ENCODE measurements at regions not wholly inside any gene's neighbourhood (a gene's known extent, or its start where the extent isn't known, plus 50 kb on each side); places are given as distances from the start of the nearest gene placed in this dataset.
"Not testable (repeated sequence)": the region's sequence is repeated elsewhere in the genome, so short reads cannot be mapped to it uniquely, and the experiment has no call there.

GRCh38 chr7:29709002-29709401, 97.3 kb upstream of the WIPF3 start:
- CTCF ChIA-PET; H3K4me2 ChIP-seq (replicated peaks; ENCODE audit: low read depth, low read length, poor library complexity, severe bottlenecking); H3K4me3 Mint-ChIP-seq; H3K9ac ChIP-seq (ENCODE audit: low read length); H4K20me1 ChIP-seq (ENCODE audit: control insufficient read depth, insufficient read depth, low read length, poor library complexity, severe bottlenecking); H3K36me3 ChIP-seq (replicated peaks in 1 of 2; ENCODE audit: control extremely low read depth in 1 of 2, control insufficient read depth in 1 of 2, extremely low read depth in 1 of 2, insufficient read depth in 2 of 2, low read length in 1 of 2); H3K9me3 ChIP-seq (ENCODE audit: control extremely low read depth in 1 of 3, control insufficient read depth in 2 of 3, insufficient read depth in 1 of 3, low read length in 2 of 3); H3K79me2 ChIP-seq (ENCODE audit: control insufficient read depth, insufficient read depth, low read length); H3K4me3 ChIP-seq (ENCODE audit: control extremely low read depth in 1 of 5, extremely low read depth in 1 of 5, insufficient read depth in 1 of 5, low read depth in 2 of 5, low read length in 4 of 5); H2AFZ ChIP-seq (ENCODE audit: insufficient read depth, low read depth, low read length, poor library complexity, severe bottlenecking); POLR2A ChIA-PET; ATAC-seq (ENCODE audit: low read depth); H3K9me3 Mint-ChIP-seq (ENCODE audit: insufficient read depth); H3K27ac Mint-ChIP-seq; H3K4me1 Mint-ChIP-seq; intact Hi-C loops (cut with micrococcal nuclease); DNase-seq; H3K27me3 ChIP-seq (replicated peaks in 1 of 4; ENCODE audit: control extremely low read depth in 1 of 4, control insufficient read depth in 3 of 4, insufficient read depth in 4 of 4, low read length in 3 of 4); H3K4me1 ChIP-seq (ENCODE audit: control insufficient read depth in 2 of 2, insufficient read depth in 2 of 2, low read length in 2 of 2); H3K27ac ChIP-seq (ENCODE audit: low read length in 2 of 2): not testable (repeated sequence)
- peaks cover 20% of the 10 kb centered on the region for H3K27me3 Mint-ChIP-seq

DNA sequence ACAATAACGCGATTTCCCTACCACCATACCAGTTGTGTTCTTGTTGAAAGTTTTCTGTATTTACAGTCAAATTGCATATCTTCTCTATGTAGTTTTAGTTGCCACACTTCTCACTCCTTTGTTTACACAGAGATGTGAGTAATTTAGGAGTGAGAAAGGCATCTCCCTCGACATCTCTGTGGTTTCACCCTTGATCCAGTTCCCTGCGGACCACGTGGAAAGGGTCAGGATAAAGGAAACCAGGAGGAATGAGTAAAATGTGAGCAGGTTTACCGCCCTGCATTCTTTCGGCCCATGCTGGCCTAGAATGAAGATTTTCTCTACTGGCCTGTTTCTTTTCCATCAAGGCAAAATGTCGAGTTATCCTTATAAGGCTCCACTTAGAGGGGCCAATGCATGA, 83.2 kb upstream of the WIPF3 start:
- H3K9ac ChIP-seq (ENCODE audit: low read length); H3K27ac ChIP-seq (ENCODE audit: low read length in 2 of 2); POLR2A ChIA-PET; H3K4me1 Mint-ChIP-seq; H3K36me3 ChIP-seq (replicated peaks in 1 of 2; ENCODE audit: control extremely low read depth in 1 of 2, control insufficient read depth in 1 of 2, extremely low read depth in 1 of 2, insufficient read depth in 2 of 2, low read length in 1 of 2); H3K4me3 Mint-ChIP-seq; H3K9me3 ChIP-seq (ENCODE audit: control extremely low read depth in 1 of 3, control insufficient read depth in 2 of 3, insufficient read depth in 1 of 3, low read length in 2 of 3); H3K9me3 Mint-ChIP-seq (ENCODE audit: insufficient read depth); H4K20me1 ChIP-seq (ENCODE audit: control insufficient read depth, insufficient read depth, low read length, poor library complexity, severe bottlenecking); intact Hi-C loops (cut with micrococcal nuclease); H2AFZ ChIP-seq (ENCODE audit: insufficient read depth, low read depth, low read length, poor library complexity, severe bottlenecking); ATAC-seq (ENCODE audit: low read depth); H3K27me3 ChIP-seq (replicated peaks in 1 of 4; ENCODE audit: control extremely low read depth in 1 of 4, control insufficient read depth in 3 of 4, insufficient read depth in 4 of 4, low read length in 3 of 4); H3K79me2 ChIP-seq (ENCODE audit: control insufficient read depth, insufficient read depth, low read length); DNase-seq; H3K27ac Mint-ChIP-seq; H3K4me2 ChIP-seq (replicated peaks; ENCODE audit: low read depth, low read length, poor library complexity, severe bottlenecking); H3K4me1 ChIP-seq (ENCODE audit: control insufficient read depth in 2 of 2, insufficient read depth in 2 of 2, low read length in 2 of 2); CTCF ChIA-PET; H3K4me3 ChIP-seq (ENCODE audit: control extremely low read depth in 1 of 5, extremely low read depth in 1 of 5, insufficient read depth in 1 of 5, low read depth in 2 of 5, low read length in 4 of 5): not testable (repeated sequence)
- WGBS (ENCODE audit: insufficient coverage) = 71% methylated on average over 2 of the region's 8 CpGs
- peaks cover 18% of the 10 kb centered on the region for H3K27me3 Mint-ChIP-seq

GRCh38 chr7:29723599-29723998, 82.7 kb upstream of the WIPF3 start:
- Histone ChIP-seq H3K27ac (ENCODE audit: low read length in 2 of 2) (no peak overlapping the region), H3K4me2 (replicated peaks; ENCODE audit: low read depth, low read length, poor library complexity, severe bottlenecking) (no peak overlapping the region), H3K27me3 (replicated peaks in 1 of 4; ENCODE audit: control extremely low read depth in 1 of 4, control insufficient read depth in 3 of 4, insufficient read depth in 4 of 4, low read length in 3 of 4) (no peaks in the 10 kb centered on the region), H3K4me1 (ENCODE audit: control insufficient read depth in 2 of 2, insufficient read depth in 2 of 2, low read length in 2 of 2) (no peaks in the 10 kb centered on the region), H2AFZ (ENCODE audit: insufficient read depth, low read depth, low read length, poor library complexity, severe bottlenecking) (no peak overlapping the region), H3K79me2 (ENCODE audit: control insufficient read depth, insufficient read depth, low read length) (no peaks in the 10 kb centered on the region), H3K36me3 (replicated peaks in 1 of 2; ENCODE audit: control extremely low read depth in 1 of 2, control insufficient read depth in 1 of 2, extremely low read depth in 1 of 2, insufficient read depth in 2 of 2, low read length in 1 of 2) (no peaks in the 10 kb centered on the region), H3K4me3 (ENCODE audit: control extremely low read depth in 1 of 5, extremely low read depth in 1 of 5, insufficient read depth in 1 of 5, low read depth in 2 of 5, low read length in 4 of 5) (no peak overlapping the region), H3K9me3 (ENCODE audit: control extremely low read depth in 1 of 3, control insufficient read depth in 2 of 3, insufficient read depth in 1 of 3, low read length in 2 of 3) (no peaks in the 10 kb centered on the region), H4K20me1 (ENCODE audit: control insufficient read depth, insufficient read depth, low read length, poor library complexity, severe bottlenecking) (no peaks in the 10 kb centered on the region), H3K9ac (ENCODE audit: low read length) (no peak overlapping the region)
- ChIA-PET POLR2A (no interaction called here), CTCF (no interaction called here)
- no peaks in the 10 kb centered on the region for H3K4me1 Mint-ChIP-seq
- ATAC-seq (ENCODE audit: low read depth) = no peak
- peaks cover under 1% of the 10 kb centered on the region for H3K9me3 Mint-ChIP-seq (ENCODE audit: insufficient read depth)
- H3K27ac Mint-ChIP-seq = no peak overlapping the region
- no peak for DNase-seq
- intact Hi-C loops (cut with micrococcal nuclease) = no loop called here
- TF ChIP-seq EZH2 (IDR thresholded peaks at IDR 0.05; ENCODE audit: borderline replicate concordance, insufficient read depth, low read depth, low read length, poor library complexity, severe bottlenecking) = no peak
- TF ChIP-seq, protein P1, sequence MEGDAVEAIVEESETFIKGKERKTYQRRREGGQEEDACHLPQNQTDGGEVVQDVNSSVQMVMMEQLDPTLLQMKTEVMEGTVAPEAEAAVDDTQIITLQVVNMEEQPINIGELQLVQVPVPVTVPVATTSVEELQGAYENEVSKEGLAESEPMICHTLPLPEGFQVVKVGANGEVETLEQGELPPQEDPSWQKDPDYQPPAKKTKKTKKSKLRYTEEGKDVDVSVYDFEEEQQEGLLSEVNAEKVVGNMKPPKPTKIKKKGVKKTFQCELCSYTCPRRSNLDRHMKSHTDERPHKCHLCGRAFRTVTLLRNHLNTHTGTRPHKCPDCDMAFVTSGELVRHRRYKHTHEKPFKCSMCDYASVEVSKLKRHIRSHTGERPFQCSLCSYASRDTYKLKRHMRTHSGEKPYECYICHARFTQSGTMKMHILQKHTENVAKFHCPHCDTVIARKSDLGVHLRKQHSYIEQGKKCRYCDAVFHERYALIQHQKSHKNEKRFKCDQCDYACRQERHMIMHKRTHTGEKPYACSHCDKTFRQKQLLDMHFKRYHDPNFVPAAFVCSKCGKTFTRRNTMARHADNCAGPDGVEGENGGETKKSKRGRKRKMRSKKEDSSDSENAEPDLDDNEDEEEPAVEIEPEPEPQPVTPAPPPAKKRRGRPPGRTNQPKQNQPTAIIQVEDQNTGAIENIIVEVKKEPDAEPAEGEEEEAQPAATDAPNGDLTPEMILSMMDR (IDR thresholded peaks at IDR 0.05) = no peak
- WGBS (ENCODE audit: insufficient coverage) = 86% methylated on average over 5 of the region's 5 CpGs
- H3K27me3 Mint-ChIP-seq = peaks cover 20% of the 10 kb centered on the region
- no peak overlapping the region for H3K4me3 Mint-ChIP-seq
